GM18520 (cell line): ENCODE measurements at regions not wholly inside any gene's neighbourhood (a gene's known extent, or its start where the extent isn't known, plus 50 kb on each side); places are given as distances from the start of the nearest gene placed in this dataset.

Source experiments
- ATAC-seq: cut with Tn5 transposase; IDR thresholded peaks from one replicate; pipeline ENCODE4 v1.9.1; 2021; ENCODE audit not compliant: unreplicated experiment

DNA sequence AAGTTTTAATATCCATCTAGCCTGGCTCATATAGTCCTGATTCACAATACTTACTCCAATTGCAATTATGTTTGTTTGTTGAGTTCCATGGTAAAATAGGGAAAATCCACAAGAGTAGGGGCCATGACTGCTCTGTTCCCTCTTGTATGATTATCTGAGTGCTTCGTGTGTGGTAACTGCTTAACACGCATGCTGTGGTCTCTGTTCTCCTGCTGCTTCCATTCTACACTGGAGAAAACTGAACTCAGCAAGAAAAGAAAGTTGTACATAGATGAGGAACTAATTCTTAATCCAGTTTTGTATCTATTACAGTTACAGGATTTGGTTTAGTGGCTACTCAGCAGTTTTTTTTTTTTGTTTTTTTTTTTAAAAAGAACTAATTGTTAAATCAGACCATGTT, 223.0 kb upstream of the SATB1 start:
- ATAC-seq: no peak

DNA sequence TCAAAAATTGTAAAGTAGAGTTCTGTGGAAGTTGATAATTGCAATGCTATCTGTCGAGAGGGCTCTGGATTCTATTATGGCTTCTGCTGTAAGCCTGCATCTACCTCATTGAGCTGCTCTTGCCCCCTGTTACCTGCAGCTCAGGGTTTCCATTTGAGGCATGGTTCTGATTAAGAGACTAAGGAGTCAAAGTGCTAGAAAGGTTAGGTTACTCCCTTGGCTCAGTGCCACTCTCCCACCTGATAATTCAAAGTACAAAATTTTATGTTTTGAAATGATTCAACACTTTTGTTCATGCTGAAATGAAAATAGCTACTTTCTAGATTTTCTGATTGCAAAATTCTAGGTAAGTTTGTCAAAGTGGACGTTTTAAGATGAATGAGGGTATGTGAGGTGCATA, 220.5 kb upstream of the SATB1 start:
- no peak for ATAC-seq

DNA sequence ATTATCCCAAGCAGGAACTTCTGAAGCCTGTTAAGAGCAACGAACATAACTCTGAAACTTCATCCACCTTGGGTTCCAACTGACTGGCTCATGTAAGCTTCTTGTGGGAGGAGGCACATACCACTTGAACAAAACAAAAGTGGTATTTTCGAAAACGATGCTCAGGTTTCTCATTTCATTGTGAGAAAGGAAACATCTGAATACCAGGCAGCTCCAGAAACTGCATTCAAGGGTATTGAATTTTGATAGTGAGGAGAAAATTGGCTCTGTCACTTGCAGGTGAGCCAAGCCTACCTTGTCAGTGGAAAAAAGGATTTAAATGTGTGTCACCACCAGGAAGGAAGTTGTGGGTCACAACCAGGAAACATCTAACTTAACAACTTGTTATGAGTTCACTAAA, 218.1 kb upstream of the SATB1 start:
- ATAC-seq: no peak

DNA sequence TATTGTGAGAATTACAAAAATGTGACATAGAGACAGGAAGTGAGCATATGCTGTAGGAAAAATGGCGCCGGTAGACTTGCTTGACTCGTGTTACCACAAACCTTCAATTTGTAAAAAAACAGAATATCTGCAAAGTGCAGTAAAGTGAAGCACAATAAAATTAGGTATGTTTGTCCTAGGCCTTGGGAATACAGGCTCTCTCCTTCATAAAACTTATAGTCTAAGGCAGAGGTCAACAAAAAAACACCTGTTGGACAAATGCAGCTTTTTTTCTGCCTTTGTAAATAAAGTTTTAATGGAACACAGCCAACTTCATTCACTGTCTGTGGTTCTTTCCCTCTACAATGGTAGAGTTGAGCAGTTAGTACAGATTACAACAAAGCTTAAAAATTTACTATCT, 216.8 kb upstream of the SATB1 start:
- no peak for ATAC-seq

DNA sequence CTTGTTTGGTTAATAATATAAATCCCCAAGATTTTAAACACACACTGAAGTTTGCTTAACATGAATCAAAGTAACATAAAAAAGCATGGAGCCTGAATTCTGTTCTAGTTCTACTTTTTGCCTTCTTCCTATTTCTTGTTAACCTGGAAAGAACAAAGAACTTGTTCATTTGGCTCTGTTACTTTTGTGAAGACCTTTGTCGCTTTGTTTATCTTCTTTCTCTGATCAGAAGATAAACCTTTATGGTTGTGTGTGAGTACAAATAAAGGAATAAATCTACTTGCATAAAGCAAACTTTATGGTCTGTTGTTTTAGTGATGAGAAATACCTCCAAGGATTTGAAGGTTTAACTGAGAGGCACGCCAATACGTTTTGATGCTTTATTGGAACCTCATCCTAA, 210.1 kb upstream of the SATB1 start:
- ATAC-seq: no peak

DNA sequence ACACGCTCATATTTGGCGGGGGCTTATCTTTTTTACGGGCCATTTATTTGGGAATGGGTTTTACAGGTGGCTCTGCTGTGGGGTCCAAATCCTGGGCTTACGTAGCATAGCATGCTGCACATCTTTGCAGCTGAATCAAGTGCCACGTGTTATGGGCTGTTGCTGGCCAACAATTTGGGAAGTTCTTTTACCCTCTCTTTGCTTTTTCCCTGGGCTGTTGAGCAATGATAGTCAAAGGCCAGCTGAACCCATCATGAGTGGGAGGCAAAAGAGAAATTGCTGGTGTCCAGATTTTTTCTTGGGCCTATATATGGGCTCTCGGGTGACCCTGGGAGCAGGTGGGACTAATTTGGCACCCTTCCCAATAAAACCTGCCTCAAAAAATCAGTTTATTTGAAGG, 209.3 kb upstream of the SATB1 start:
- ATAC-seq: no peak

DNA sequence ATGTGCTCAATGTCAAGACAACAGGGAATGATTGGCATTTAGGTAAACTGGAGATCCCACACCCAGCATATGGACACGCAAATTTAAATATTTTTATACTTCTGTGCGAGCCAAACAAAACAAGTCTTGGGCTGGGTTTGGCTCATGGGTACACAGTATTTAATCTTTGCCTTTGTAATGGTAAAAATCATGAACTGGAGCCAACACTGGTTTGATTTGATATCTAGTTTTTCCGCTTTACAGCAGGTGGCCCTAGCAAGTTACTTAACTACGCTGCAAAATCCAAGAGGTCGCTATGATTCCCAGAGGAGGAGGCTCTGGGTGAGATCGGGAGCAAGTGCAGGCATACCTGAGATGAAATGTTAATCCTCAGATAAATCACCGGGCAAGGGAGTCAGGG, 207.9 kb upstream of the SATB1 start:
- ATAC-seq: no peak

DNA sequence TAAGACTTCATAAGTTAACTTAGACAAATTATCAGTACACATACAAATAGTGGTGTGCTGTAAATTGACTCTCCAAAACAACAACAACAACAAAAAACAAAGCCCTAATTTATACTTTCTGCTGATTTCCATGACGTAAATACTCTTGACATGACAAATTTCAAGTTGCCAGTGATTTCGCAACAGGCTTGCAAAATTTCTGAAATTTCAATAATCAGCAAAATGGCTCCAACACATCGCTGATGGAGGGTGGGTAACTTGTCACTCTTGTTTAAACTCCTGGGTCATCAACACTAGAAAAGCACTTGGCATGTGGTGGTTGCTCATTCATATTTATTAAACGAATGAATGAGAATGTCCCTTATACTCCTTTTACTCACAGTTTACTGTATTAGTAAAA, 205.2 kb upstream of the SATB1 start:
- no peak for ATAC-seq

DNA sequence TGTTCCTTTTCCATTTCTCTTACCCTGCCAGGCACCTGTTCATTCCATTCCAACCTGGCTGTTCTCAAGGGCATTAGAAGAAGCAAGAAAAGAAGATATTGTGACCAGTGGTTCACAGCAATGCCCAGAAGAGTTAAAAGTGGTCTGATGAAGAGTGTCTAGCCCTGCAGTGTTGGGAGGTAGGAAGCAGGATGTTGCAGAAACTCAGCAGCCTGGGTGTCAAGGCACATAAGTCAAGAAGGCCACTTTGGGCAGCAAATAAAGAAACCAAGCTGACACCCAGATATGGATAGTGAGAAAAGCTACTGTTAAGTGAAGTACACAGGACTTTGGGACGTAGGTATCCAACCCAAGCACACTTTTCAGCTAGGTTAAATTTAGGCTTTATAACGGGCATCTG, 199.9 kb upstream of the SATB1 start:
- ATAC-seq: no peak

DNA sequence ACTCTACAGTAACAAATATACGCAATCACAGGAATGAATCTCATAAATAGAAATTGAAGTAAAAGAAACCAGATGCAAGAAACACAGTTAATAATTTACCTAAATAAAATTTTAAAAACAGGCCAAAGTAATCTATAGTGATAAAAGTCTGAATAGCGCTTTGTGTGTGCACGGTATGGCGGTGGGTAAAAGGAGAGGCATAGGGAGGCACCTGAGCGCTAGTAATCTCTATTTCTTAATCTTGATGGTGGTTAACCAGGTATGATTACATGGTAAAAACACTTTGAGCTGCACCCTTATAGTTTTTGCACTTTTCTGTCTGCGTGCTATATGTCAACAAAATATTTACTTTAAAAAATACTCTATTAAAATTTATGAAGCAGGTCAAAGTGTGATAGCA, 198.1 kb upstream of the SATB1 start:
- ATAC-seq: no peak

DNA sequence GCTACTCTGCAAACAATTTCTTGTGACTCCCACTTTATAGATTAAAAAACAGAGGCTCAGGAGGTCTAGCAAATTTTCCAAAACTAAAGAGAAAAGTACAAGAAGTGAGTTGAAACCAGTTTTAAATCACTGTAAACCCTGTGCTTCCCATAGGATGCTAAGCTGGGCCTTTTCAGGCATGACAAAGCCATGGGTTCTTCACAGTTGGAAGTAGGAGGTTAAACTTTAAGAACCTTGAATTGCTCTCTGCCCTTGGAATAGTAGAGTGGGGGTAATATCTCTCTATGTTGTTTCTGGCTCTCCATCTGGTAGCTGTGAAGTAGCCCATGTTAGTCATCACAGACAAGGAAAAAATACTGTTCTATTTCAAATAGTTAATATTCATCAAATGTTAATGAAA, 193.6 kb upstream of the SATB1 start:
- no peak for ATAC-seq

DNA sequence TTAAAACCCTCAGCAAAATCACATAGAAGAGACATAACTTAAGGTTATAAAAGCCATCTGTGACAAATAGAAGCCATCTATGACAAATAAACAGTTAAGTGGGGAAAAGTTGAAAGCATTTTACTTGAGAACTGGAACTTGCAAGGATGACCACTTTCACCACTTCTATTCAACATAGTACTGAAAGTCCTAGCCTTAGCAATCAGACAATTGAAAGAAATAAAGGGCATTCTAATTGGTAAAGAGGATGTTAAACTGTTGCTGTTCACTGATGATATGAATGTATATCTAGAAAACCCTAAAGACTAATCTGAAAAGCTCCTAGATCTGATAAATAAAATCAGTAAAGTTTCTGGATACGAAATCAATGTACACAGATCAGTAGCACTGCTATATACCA, 186.9 kb upstream of the SATB1 start:
- no peak for ATAC-seq

DNA sequence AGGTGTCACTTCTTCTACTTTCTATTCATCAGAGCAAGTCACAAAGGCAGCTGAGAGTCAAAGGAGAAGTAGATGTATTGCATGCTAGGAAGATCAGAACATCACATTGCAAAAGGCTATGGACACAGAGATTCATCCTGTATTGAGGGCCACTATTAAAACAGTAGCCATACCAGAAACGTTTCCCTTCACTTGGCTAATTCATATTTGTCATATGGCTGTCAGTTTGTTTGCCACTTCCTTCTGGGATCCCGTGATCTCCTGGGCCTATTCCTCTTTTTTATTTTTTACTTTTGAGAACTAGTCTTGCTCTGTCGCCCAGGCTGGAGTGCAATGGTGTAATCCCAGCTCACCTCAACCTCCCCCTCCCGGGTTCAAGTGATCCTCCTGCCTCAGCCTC, 184.0 kb upstream of the SATB1 start:
- ATAC-seq: no peak

DNA sequence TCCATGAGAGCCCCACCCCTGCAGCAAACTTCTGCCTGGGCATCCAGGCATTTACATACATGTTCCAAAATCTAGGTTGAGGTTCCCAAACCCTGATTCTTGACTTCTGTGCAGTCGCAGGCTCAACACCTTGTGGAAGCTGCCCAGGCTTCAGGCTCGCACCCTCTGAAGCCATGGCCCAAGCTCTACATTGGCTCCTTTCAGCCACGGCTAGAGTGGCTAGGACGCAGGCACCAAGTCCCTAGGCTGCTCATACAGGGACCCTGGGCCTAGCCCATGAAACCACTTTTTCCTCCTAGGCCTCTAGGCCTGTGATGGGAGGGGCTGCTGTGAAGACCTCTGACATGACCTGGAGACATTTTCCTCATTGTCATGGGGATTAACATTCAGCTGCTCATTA, 172.8 kb upstream of the SATB1 start:
- ATAC-seq: no peak

DNA sequence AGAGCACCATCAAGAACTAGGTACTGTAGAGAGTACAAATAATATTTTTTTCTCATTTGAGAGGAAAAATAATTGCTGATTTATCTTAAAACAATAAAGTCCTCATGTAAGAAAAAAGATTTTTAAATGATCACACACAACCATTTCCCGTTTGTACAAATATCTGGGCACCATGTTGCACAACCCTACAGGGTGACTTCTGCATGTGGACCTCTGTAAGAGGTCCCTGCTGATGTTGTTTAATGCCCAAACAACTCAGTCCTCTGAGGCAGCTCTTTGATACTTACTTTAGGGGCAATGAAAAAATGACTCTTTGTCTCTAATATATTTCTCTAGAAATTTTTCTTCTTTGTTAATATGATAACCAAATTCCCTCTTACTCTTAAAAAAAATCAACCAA, 168.1 kb upstream of the SATB1 start:
- ATAC-seq: no peak

DNA sequence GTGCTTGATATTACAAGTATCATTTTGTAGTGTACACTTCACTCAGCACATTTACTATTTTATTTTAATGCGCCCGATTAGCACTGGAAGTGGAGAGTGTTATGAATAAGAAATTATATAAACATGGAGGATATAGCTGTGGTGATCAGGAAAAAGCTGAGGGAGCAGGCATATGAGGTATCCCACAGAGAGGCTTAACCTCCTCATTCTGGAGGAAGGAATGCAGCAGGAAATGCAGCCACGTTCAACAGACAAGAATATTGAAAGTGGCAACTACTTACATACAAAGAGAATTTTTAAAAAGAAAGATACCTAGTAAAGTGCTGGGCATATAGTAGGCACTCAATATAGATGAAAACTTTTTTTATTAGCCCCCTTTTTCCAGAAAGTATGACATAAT, 166.0 kb upstream of the SATB1 start:
- no peak for ATAC-seq

DNA sequence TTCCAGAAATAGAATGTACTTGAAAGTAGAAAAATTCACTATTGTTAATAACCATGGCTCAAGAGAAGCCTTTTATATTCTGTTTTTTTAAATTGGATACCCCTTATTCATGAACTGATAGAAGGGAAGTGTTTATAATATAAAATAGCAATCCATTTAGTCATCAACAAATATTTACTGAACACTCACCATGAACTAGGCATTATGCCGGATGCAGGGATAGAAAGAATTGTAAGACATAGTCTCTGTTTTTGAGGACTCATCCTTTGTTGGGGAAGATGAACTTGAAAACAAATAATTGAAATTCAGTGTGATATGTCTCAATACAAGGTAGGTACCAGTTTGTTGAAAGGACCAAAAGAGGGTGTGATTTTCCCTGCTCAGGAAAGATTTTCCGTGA, 160.9 kb upstream of the SATB1 start:
- no peak for ATAC-seq

DNA sequence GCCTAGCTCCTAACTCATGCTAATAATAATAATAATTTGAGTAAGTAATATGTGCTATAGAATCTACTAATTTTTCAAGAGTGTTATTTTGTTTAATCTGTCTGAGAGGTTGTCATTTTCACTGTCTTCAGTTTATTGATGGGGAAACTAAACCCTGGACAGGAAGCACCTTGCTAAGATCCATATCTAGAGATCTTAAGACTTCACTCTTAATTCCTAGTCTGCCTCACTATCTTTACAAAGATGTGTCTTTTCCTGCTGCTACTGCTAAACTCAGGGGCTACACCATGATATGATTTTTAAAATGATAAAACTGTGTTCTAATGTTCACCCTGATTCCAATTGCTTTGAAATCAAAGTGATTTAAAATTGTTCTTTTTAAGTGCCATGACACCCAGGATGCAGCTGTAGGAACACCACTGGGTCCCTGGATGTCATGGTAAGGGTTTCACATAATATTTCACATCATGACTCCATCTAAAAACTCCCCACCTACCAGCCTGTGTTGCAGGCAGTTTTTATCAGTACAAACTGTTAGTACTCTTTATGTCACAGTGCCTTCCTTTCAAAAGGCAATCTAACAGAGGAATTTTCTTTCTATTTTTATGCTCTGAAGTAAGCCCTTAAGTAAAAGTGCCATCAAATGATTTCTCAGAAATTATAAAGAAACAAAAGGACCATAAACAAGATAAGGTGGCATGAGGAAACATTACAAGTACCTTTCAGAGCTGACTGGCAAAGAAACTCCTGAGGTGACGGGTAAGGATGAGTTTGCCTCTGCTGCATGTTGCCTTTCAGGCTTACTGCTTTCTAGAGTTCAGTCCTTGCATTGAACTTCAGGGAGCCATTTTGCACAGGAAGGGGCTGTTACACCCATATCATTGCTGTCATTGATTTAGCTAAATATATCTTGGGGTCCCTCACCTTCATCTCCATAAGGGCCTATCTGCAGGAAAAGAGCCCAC, 160.1 kb upstream of the SATB1 start:
- no peak for ATAC-seq

DNA sequence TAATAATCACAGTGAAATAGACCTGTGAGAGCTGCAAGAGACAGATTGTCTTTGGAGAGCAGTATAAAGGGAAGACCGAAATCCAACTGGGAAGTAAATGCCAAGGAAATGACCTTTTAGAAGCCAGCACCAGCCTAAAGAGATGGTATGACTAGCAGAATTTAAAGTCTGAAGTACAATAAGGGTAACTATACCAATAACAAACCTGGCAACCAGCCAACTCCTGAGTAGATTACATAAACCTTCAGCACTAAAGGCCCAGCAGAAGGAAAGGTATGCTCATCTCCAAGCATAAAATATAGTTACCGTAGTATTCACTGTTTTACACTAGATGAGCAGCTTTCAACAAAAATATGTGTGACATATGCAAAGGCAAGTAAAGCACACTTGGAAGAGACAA, 155.1 kb upstream of the SATB1 start:
- ATAC-seq: no peak

DNA sequence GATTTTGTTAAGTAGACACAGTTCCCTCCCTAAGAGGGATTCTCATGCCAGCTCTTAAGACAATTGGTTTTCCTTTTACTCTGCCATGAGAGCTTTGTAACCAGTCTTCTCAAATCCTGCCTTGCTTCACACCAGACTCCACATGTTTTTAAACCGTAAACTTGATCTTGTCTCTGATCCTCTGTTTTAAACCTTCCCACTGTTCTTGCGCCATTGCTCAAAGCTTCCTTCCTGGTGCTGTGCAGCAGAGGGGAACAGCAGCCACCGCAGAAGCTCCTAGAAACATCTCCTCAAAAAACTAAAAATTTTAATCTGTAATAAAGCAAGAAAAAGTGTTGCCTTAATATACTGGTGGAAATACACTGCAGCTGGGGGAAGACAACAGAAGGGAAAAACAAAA, 154.5 kb upstream of the SATB1 start:
- ATAC-seq: no peak

DNA sequence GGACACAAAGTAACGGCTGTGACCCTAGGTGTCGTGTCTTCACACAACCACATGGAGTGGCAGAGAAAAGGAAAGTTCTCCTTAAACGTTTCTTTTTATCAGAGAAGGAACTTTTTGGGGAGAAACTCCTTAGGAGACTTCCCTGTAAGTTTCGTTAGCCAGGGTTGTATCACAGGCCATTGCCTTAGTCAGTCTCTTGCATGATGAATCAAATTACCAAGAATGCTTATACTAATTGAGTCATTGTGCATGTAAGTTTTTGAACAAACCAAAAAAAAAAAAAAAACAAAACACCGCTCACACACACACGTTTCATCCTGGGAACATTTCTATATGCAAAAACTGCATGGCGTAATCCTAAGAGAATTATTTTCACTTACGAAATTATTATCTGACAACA, 150.4 kb upstream of the SATB1 start:
- no peak for ATAC-seq

DNA sequence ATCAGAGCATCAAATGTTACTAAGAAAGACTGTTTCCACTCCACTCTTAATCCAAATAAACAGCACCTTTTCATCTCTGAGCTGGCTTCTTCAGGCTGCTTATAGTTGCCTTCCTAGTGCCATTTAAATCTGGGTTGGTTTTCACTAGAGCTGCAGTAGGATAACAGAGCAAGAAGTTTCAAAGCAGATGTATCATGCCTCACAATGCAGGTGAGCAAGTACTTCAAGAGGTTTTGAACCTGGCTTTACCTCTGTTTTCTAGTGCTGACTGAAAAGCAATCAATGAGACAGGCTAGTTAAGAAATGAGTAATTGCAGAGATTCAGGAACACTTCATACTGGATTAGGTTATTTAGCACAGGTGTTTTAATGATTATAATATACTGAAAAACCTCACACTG, 147.7 kb upstream of the SATB1 start:
- no peak for ATAC-seq

DNA sequence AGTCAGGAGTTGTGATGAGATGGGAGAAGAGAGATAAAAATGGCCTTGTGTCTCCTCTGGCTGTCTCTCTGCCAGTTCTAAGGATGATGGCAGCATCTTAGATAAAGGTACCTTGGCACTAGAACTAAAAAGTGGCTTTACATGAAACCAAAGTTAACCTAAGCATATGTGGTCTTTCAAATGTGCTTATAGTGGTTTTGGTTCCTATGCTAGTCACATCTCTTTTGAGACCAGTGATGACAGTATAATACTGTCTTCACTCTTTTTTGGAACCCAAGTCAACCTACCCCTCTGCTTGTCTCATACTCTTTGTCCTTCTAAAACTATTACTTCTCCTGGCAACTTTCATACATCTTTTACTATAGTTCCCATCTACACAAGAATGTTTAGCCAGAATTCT, 142.2 kb upstream of the SATB1 start:
- no peak for ATAC-seq
